HEK293T (cell line): ENCODE measurements at regions not wholly inside any gene's neighbourhood (a gene's known extent, or its start where the extent isn't known, plus 50 kb on each side); places are given as distances from the start of the nearest gene placed in this dataset.

ENCODE experiments used
- CTBP1 ChIP-seq: fragments of 450-650 bp; IDR thresholded peaks from 2 replicates; pipeline ENCODE4 v1.6.1; 2016; ENCODE audit warnings: borderline replicate concordance
- ELF4 ChIP-seq: fragments of 450-650 bp; IDR thresholded peaks from 2 replicates; pipeline ENCODE4 v1.6.1; 2017; ENCODE audit warnings: antibody characterized with exemption
- FOXA1 ChIP-seq: fragments of 450-650 bp; IDR thresholded peaks from 2 replicates; pipeline ENCODE4 v1.6.1; 2016; ENCODE audit warnings: mild to moderate bottlenecking
- SP1 ChIP-seq: fragments of 450-650 bp; IDR thresholded peaks from 2 replicates; pipeline ENCODE4 v1.6.1; 2017
- TARDBP ChIP-seq: fragments of 450-650 bp; IDR thresholded peaks from 2 replicates; pipeline ENCODE4 v1.6.1; 2016

DNA sequence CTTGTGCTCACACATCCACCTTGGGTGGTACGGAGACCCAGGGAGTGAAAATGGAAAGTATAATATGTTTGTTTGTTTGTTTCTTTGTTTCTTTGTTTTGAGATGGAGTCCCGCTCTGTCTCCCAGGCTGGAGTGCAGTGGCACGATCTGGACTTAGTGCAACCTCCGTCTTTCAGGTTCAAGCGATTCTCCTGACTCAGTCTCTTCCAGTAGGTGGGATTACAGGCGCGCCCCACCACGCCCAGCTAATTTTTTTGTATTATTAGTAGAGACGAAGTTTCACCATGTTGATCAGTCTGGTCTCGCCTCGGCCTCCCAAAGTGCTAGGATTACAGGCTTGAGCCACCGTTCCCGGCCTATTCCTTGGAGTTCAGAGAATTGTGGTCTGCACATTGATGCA is 115.4 kb downstream of the TRIM27 start:
- TF ChIP-seq CTBP1 (no peak), ELF4 (no peak), FOXA1 (no peak), TARDBP (no peak), SP1 (no peak)
